HepG2 (cell line): ENCODE measurements at regions not wholly inside any gene's neighbourhood (a gene's known extent, or its start where the extent isn't known, plus 50 kb on each side); places are given as distances from the start of the nearest gene placed in this dataset.

ENCODE experiments used
- FUBP1 ChIP-seq: sonication (generic); formaldehyde crosslinking; IDR thresholded peaks from 2 replicates; pipeline ENCODE4 v1.5.1; 2020; ENCODE audit warnings: missing genetic modification reagents, mild to moderate bottlenecking, borderline replicate concordance
- GZF1 ChIP-seq: sonication (generic); formaldehyde crosslinking; IDR thresholded peaks from 2 replicates; pipeline ENCODE4 v1.5.1; 2020; ENCODE audit warnings: mild to moderate bottlenecking, missing genetic modification reagents
- NPAS2 ChIP-seq: sonication (generic); formaldehyde crosslinking; IDR thresholded peaks from 2 replicates; pipeline ENCODE4 v1.8.0; 2022; ENCODE audit warnings: mild to moderate bottlenecking, missing genetic modification reagents, borderline replicate concordance
- PHF21A ChIP-seq: sonication (generic); formaldehyde crosslinking; IDR thresholded peaks from 2 replicates; pipeline ENCODE4 v1.5.0; 2020; ENCODE audit warnings: mild to moderate bottlenecking, missing genetic modification reagents
- RAD21 ChIP-seq: fragments of 450-650 bp; formaldehyde crosslinking; IDR thresholded peaks from 2 replicates; pipeline ENCODE4 v1.5.0; 2020; ENCODE audit warnings: mild to moderate bottlenecking
- SALL2 ChIP-seq: sonication (generic); formaldehyde crosslinking; IDR thresholded peaks from 2 replicates; pipeline ENCODE4 v1.8.1; 2023; ENCODE audit warnings: mild to moderate bottlenecking, missing genetic modification reagents, inconsistent platforms
- SOX6 ChIP-seq, 2 experiments: fragments of 450-650 bp in 1 of 2; sonication (generic) in 1 of 2; formaldehyde crosslinking in 1 of 2; IDR thresholded peaks; 2 replicates each; pipeline versions ENCODE4 v1.4.0 to v1.6.1; 2017 to 2020; ENCODE audit warnings: antibody characterized with exemption in 1 of 2, mild to moderate bottlenecking in 1 of 2, missing genetic modification reagents in 1 of 2
- SP1 ChIP-seq, 2 experiments: fragments of 450-650 bp in 1 of 2; sonication (generic) in 1 of 2; formaldehyde crosslinking in 1 of 2; IDR thresholded peaks; 2 replicates each; pipeline versions ENCODE4 v1.4.0 to v1.6.1; 2016 to 2020; ENCODE audit warnings: missing genetic modification reagents in 1 of 2
- TFDP2 ChIP-seq: sonication (generic); formaldehyde crosslinking; IDR thresholded peaks from 2 replicates; pipeline ENCODE4 v1.4.0; 2020; ENCODE audit warnings: missing genetic modification reagents
- THAP9 ChIP-seq: sonication (generic); formaldehyde crosslinking; IDR thresholded peaks from 2 replicates; pipeline ENCODE4; 2020; ENCODE audit warnings: missing genetic modification reagents, mild to moderate bottlenecking, borderline replicate concordance
- XBP1 ChIP-seq: sonication (generic); formaldehyde crosslinking; IDR thresholded peaks from 2 replicates; pipeline ENCODE4 v1.5.0; 2020; ENCODE audit warnings: missing genetic modification reagents
- ZMYM4 ChIP-seq: sonication (generic); formaldehyde crosslinking; IDR thresholded peaks from 2 replicates; pipeline ENCODE4 v1.8.1; 2023; ENCODE audit warnings: mild to moderate bottlenecking, missing genetic modification reagents
- ZNF281 ChIP-seq: sonication (generic); formaldehyde crosslinking; IDR thresholded peaks from 2 replicates; pipeline ENCODE4 v1.4.0; 2020; ENCODE audit warnings: missing genetic modification reagents, borderline replicate concordance
- ZNF292 ChIP-seq: sonication (generic); formaldehyde crosslinking; IDR thresholded peaks from 2 replicates; pipeline ENCODE4 v1.8.1; 2022; ENCODE audit warnings: mild to moderate bottlenecking, low read depth, missing genetic modification reagents, borderline replicate concordance
- ZNF543 ChIP-seq: sonication (generic); formaldehyde crosslinking; IDR thresholded peaks from 2 replicates; pipeline ENCODE4 v1.4.0; 2020; ENCODE audit warnings: mild to moderate bottlenecking, missing genetic modification reagents
- ZNF547 ChIP-seq: sonication (generic); formaldehyde crosslinking; IDR thresholded peaks from 2 replicates; pipeline ENCODE4 v1.5.1; 2020; ENCODE audit warnings: mild to moderate bottlenecking, missing genetic modification reagents
- ZNF572 ChIP-seq: sonication (generic); formaldehyde crosslinking; IDR thresholded peaks from 2 replicates; pipeline ENCODE4 v1.5.1; 2020; ENCODE audit warnings: mild to moderate bottlenecking, missing genetic modification reagents
- ZNF674 ChIP-seq: sonication (generic); formaldehyde crosslinking; IDR thresholded peaks from 2 replicates; pipeline ENCODE4 v1.5.0; 2020; ENCODE audit warnings: low read depth, mild to moderate bottlenecking, missing genetic modification reagents
- ZNF782 ChIP-seq: sonication (generic); formaldehyde crosslinking; IDR thresholded peaks from 2 replicates; pipeline ENCODE4 v1.4.0; 2020; ENCODE audit warnings: missing genetic modification reagents, mild to moderate bottlenecking, borderline replicate concordance
- ZNF839 ChIP-seq: sonication (generic); formaldehyde crosslinking; IDR thresholded peaks from 2 replicates; pipeline ENCODE4 v1.4.0; 2020; ENCODE audit warnings: missing genetic modification reagents, mild to moderate bottlenecking, borderline replicate concordance
- ZNF891 ChIP-seq: sonication (generic); formaldehyde crosslinking; IDR thresholded peaks from 2 replicates; pipeline ENCODE4 v1.5.0; 2020; ENCODE audit warnings: mild to moderate bottlenecking, missing genetic modification reagents

GRCh38 chr1:189513091-189513490 lies 964.6 kb downstream of the BRINP3 start (continued):
- TF ChIP-seq TFDP2 (CRISPR knock-in tag) (no peak), ZNF281 (CRISPR knock-in tag) (peak; percentile 58; the same call in 1 of the 2 replicates), ZNF572 (CRISPR knock-in tag) (peak; percentile 30; the same call in 1 of the 2 replicates), GZF1 (CRISPR knock-in tag) (no peak), ZNF543 (CRISPR knock-in tag) (no peak), PHF21A (CRISPR knock-in tag) (0 out of 2 replicates have a peak, but pooled peaks have one; percentile 16), SOX6 (IDR thresholded peaks at IDR 0.05) (no peak), SOX6 (CRISPR knock-in tag; IDR thresholded peaks at IDR 0.05) (peak; percentile 32), SP1 (IDR thresholded peaks at IDR 0.05) (no peak), SP1 (CRISPR knock-in tag; IDR thresholded peaks at IDR 0.05) (no peak), ZNF674 (no peak), ZMYM4 (CRISPR knock-in tag) (peak; percentile 70), XBP1 (CRISPR knock-in tag) (no peak), ZNF292 (CRISPR knock-in tag) (peak; percentile 52; the same call in 1 of the 2 replicates), ZNF547 (no peak), SALL2 (CRISPR knock-in tag) (no peak), FUBP1 (CRISPR knock-in tag) (no peak), ZNF891 (CRISPR knock-in tag) (peak; percentile 35; the same call in 1 of the 2 replicates), THAP9 (CRISPR knock-in tag) (no peak), NPAS2 (CRISPR knock-in tag) (no peak), ZNF782 (no peak), RAD21 (no peak), ZNF839 (CRISPR knock-in tag) (no peak)
